Caki2 (cell line): ENCODE measurements at regions not wholly inside any gene's neighbourhood (a gene's known extent, or its start where the extent isn't known, plus 50 kb on each side); places are given as distances from the start of the nearest gene placed in this dataset.

Experiments
- DNase-seq: peaks from one replicate; pipeline ENCODE4 v3.0.0-alpha.2; 2015; ENCODE audit warnings: low read depth
- in situ Hi-C: cut with HindIII; loops from 2 replicates; pipeline ENCODE4 v1.10.0; 2016; ENCODE audit warnings: low sequenced_read_pairs, low pct_unique_long_range_greater_than_20kb, mixed read lengths

DNA sequence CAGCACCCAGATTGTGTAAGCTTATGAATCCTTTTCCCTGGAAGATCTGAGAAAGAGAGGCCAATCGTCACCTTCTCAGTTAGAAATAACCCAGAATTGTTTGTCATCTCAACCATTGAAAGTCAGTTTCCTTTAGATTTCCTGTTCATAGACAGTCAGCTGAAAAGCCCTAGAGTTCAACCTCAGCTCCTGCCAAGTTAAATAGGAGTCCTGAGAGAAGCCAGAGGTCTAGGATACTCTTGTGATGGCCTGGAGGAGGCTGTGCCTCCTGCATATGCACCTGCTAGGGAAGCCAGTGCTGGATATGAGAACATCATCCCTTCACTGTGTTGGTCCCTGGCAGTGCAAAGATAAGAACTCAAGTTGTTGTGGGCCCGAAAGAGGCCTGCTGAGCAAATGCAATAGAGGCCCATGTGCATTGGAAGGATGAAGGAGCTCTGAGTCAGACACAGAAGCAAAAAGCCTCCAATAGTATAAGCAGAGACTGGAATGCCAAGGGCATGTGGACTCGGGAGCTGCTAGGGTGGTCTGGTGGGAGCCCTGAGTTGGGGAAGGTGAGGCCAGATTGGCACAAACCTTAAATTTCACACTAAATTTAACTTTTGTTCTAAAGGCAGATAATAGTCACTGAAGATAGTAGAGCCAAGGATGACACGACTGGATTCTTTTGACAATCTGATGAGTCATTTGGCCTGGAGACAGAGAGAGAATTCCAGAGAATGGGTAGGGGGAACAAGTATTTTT is 520.9 kb upstream of the CDH5 start:
- in situ Hi-C loops: no loop called here
- DNase-seq: no peak

DNA sequence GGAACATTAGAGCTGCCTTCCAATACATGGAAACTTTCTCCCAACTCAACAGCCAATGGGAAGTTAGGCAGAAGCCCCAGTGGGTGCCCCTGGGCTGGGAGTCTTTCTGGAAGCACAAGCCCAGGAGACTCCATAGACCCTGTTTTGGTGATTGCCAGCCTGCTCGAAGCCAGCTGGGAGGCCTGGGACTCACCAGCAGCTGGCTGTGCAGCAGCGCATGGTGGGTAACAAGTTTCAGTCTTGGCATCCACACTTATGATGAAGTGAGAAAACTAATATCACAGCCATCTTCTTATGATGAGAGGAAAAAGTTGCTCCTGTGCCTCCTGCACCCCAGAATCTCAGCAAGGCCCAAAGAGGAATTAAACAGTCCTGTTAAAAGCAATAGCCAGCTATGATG is 522.5 kb upstream of the CDH5 start:
- in situ Hi-C loops: no loop called here
- no peak for DNase-seq

DNA sequence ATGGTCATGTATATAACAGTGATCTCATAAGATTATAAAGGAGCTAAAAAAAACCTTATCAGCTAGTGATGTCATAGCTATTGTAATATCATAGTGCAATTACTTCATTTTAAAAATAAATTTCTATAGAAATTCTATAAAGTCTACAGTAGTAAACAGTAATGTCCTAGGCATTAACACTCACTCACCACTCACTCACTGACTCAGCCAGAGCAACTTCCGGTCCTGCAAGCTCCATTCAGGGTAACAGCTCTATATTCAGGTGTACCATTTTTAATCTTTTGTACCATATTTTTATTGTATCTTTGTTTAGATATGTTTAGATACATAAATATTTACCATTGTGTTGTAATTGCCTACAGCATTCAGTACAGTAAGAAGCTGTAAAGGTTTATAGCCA is 524.4 kb upstream of the CDH5 start:
- no peak for DNase-seq
- in situ Hi-C loops: no loop called here

DNA sequence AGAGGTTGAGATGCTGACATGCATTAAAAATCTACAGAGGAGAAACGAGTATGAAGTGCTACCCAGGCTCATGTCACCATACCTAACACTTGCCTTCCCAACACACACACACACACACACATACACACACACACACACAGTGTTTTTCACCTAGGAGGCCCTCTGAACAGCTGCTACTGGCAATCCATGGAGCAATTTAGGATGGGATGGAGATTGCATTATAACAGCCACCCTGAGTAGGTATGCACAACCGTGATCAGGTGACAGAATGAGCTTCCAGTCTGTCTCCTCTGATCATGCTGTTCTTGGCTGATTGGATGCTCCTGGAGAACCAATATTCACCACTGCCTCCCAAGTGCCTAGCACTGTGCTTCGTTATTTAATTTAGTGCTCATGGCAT is 528.5 kb upstream of the CDH5 start:
- no peak for DNase-seq
- in situ Hi-C loops: no loop called here

DNA sequence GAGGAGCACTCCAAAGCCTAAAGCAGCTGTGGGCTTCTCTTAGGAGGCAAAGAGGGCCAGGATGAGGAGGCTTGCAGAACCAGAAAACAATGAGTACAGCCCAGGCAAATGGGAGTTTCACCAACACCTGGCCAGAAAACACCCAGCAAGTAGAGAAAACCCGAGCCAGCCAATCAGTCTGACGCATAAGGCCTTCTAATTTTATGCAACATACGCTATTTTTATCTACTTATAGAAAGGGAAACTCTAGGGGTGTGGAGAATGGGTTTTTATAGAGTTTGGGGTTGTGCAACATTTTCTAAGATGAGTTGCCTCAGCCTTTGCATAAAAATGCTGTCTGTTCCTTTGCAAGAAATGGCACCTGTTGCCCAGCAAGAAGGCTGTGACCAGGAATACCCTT is 529.0 kb upstream of the CDH5 start:
- in situ Hi-C loops: no loop called here
- no peak for DNase-seq

DNA sequence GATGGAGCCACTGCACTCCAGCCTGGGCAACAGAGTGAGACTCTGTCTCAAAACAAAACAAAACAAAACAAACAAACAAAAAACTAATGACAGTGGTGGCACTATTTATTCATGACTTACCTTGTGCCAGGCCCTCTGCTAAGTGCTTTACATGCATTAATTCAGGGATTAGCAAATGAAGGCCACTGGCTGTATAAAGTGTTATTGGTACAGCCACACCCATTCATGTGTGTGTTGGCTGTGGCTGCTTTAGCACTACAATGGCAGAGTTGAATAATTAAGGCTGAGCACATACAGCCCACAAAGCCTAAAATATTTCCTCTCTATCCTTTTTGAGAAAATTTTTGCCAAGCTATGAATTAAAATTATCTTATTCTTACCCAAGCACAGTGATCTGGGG is 531.8 kb upstream of the CDH5 start:
- no peak for DNase-seq
- in situ Hi-C loops: no loop called here

DNA sequence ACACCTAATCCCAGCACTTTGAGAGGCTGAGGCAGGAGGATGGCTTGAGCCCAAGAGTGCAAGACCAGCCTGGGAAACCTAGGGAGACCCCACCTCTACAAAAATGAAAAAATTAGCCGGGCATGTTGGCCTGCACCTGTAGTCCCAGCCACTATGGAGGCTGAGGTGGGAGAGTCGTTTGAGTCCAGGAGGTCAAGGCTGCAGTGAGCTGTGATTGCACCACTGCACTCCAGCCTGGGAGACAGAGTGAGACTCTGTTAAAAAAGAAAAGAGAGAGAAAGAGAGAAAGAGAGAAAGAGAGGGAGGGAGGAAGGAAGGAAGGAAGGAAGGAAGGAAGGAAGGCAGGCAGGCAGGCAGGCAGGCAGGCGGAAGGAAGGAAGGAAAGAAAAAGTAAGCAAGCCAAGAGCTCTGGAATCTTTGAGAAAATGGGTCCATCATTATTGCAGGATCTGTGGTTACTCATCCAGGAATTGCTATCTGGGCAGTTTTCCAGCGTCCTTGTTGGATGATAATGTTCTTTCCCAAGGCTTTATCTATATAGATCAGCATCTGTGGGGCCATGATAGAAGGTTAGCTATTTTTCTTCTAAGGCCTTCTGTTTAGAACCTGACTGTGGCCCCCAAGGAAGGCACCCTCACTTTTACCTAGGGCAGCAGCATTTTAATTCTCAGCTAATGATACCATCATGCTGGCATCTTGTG is 533.2 kb upstream of the CDH5 start:
- DNase-seq: no peak
- in situ Hi-C loops: no loop called here

DNA sequence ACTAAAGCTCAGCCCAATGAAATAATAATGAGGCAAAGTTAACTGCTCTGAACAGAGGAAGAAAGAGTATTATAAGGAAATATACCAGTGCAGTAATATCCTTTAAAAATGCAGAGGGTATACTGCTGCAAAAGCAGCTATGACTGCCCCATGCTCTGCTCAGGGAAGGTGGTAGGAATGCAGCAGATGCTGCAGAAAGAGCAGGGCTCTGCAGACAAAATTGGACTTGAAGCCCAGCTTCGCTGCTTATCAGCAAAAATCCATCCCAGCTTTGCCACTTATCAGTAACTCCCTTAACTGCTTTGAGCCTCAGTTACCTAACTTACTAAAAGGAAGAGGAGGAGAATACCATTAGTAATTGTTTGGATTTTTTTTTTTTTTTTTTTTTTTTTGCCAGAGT is 533.8 kb upstream of the CDH5 start:
- in situ Hi-C loops: no loop called here
- no peak for DNase-seq

DNA sequence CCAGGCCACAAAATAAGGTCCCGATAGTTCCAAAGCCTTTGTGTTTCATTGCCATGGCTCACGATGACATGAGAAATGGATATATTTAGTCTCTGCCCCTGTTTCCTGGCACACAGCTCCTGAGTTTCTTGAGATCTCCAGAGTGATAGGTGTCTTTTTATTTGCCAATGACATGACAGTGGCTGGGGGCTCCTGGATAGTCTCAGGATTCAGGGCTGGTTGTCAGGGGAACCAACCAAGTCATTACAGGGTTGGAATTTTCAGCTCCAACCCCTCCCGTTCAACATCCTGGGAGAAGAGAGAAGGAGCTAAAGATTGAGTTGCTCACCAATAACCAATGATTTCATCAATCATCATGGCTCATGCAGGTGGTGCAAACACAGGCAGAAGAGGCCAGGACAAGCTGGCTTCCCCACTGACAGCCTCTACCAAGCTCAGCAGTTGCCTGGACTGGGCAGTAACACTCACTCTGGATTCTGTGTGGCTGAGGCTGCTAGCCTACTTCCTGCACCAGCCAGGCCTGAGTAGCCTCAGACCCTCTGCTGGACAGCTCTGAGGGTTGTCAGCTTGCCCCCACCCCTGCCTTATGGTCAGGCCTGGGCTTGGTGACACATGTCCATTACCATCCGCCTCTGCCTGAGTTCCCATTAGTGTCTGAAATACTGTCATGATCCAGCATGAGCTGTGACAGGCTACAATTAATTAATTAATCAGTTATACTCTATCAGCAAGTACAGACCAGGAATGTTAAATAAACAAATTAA is 534.4 kb upstream of the CDH5 start:
- no peak for DNase-seq
- in situ Hi-C loops: no loop called here

DNA sequence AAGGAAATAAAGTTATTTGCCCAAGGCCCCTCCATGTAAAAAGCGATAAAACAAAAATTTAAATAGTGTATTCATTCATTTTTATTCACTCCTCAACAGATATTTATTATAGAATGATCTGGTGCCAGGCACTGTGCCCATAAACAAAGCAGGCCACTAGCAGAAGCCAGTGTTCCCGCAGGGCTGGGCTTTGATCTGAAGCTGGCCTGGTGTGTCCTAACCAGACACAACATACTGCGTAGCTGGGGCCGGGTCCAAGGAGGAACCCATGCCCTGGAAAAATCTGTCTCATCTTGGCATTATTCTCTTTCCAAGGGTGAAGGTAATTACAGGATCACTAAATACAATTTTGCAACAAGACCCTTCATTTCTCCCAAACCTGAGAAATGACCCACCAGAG is 537.4 kb upstream of the CDH5 start:
- in situ Hi-C loops: no loop called here

DNA sequence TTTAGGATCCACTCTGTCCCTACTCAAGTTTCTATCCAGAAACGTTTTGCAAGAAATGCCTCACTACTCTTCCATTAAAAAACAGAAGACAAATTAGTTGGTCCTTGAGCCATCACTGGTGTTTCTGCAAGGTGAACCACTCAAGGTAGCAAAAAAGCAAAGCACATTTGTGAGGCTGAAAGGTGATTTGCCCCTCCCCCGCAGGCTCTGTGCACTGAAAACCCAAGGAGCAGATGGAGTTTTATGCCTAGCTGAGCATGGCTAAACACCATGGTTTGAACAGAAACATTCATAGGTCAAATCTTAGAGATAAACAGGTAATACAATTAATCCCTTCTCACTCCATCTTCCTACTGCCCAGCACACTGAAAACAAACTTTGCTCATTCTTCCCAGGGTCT is 538.2 kb upstream of the CDH5 start:
- in situ Hi-C loops: no loop called here
- no peak for DNase-seq

More for the DNA sequence above, 537.4 kb upstream of the CDH5 start:
- DNase-seq: no peak

DNA sequence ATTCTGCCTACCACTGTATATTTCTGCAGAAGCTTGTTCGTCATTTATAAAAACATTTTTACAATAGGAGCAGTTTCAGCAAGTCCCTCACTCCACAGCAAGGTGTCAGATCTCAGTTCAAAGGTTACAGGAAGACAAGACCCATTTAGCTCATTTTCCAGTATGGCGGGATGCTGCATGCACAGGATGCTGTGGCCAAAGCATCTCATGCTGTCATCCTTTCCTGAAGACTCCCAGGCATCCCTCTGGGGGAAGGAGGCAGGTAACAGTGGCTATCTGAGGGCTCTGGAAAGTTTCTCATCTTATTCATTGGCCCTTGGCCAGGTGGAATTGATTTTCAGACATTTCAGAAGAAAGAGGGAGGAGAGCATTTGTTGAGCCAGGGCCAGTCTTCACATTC is 539.3 kb upstream of the CDH5 start:
- in situ Hi-C loops: no loop called here

DNA sequence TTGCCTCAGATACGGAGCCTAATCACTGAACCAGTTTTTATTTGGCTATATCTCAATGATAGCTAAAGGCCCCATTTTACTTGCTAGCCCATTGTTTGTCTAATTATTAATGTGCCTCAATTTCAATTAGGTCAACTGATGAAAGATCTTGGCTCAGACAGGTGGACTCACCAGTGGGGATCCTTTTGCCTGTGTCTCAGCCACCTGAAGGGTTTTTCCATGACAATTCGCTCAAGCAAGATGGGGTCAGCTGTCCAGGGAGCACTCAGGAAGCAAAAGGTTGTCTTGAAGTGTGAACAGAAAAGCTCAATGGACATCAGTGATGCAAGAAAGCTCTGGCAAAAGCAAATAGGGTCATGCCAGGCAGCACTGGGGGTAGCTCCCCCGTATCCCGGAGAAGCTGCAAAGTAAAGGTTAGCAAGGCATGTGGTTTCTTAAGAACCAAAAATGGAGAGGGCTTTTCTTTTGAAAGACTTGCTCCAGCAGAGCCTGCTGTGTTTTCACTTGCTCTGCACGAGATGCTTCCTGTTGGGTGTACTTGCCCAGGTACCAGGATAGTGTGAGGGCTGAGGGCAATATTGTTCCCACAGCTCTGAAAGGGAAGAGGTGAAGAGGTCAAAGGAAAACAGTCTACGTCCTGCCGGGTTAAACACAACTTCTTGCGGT is 541.2 kb upstream of the CDH5 start:
- no peak for DNase-seq
- in situ Hi-C loops: no loop called here

More for the DNA sequence above, 539.3 kb upstream of the CDH5 start:
- DNase-seq: no peak

DNA sequence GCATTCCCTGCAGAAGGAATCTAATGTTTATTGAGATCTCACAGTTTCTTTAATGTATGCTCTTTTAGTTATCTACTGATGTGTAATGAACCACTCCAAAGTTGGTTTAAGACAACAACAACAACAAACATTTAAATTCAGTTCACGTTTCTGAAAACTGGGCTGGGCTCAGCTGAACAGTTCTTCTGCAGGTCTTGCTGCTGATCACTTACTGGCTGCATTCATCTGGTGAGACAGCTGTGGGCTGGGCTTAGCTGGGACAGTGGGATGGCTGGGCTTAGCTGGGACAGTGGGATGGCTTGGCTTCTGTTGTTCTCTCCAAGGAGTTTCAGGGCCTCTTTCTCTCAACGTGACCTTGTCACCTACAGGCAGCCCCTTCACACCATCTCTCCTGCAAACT is 544.3 kb upstream of the CDH5 start:
- in situ Hi-C loops: no loop called here
- no peak for DNase-seq

DNA sequence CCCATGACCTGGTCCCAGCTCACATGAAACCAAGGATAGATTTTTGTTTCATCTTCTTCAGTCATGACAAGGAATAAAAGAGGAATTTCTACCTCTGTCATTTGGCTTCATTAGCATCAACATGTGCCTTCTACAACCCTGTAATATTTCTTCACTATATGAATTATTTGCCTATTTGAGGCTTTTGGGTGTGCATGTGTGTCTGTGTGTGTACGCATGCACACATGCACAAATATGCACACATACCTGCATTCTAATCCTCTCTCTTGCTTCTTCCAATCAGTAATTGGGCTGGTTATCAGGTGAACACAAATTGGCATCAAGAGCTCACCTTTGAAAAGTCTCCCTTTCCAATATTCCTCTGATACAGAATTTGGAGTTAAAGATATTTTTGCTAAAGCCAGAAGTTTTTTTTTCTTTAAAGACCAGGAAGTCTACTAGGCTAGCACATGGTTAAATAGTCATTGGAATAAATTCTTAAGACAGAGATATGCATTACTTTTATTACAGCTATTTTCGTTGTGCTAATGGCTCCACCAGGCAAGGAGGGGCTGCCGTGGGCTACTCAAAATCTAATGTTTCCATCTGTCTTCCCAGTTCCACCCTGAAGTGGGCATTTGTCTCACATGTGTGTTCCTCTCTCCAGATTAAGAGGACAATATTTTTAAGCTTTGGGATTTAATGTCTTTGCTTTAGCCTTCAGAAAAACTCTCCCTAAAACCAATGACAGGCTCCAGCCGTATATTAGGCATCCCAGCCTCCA is 547.2 kb upstream of the CDH5 start:
- DNase-seq: no peak
- in situ Hi-C loops: no loop called here

DNA sequence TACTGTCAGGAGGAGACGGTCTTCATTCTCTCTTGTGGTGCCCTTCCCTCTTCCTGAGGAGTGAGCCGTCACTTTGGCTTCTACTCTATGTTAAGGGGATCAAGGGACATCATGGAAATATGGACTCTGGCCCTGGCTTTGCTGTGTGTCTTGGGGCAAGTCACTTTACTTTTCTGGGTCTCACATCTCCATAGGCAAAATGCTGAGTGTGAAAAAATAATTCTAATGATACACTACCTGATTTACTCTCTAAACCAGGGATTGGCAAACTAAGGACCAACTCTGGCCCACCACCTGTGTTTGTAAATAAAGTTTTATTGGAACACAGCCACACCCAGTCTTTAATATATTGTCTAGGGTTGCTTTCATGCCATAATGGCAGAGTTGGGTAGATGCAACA is 548.7 kb upstream of the CDH5 start:
- no peak for DNase-seq
- in situ Hi-C loops: no loop called here

DNA sequence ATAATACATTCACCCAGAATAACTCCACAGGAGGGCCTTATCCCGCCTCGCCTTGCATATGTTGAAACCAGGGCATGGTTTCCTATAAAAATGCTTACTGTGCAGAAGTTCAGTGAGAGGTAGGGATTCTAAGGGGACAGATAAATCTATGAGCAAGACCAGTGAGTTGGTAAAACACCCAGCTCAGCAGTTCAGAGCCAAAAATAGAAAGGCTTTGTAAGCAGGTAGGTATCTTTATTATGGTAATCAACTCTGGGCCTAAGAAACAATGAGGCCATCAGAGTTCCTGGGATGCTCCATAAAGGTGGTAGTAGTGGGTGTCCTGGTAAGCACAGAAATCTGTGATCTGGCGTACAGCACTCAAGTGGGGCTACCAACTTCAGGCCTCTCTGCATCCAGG is 549.4 kb upstream of the CDH5 start:
- no peak for DNase-seq
- in situ Hi-C loops: no loop called here

DNA sequence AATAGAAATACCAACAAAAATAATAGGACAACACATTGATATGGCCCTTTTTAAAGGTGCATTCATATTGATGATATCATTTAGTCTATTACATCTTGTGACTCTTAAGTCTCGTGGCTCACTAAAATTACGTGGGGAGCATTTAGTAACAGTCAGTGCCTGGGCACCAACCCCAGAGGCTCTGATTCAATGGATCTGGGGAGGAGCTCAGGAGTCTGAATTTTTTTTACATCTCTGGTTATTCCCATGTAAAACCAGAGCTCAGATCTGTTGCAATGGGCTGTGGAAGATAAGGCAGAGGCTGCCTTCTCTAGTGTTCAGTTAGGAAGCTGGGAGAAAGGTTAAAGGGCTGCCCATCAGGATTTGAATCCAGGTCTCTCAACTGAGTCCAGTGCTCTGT is 549.9 kb upstream of the CDH5 start:
- no peak for DNase-seq
- in situ Hi-C loops: no loop called here
